Keratinocyte (primary cell): ENCODE measurements at regions not wholly inside any gene's neighbourhood (a gene's known extent, or its start where the extent isn't known, plus 50 kb on each side); places are given as distances from the start of the nearest gene placed in this dataset.

Experiments used
- DNase-seq: peaks from one replicate; pipeline ENCODE4 v3.0.0-alpha.2; 2011; ENCODE audit warnings: low read depth, missing footprints, low spot score
- FAIRE-seq: peaks from 2 replicates; lab custom pipeline; 2011; peaks lifted over from hg19 to GRCh38; lab: Jason Lieb, UNC
- H2AFZ ChIP-seq: 2 replicates; pipeline ENCODE4 v1.6.0; 2012; ENCODE audit warnings: low read length, control low read depth, inconsistent platforms; ENCODE audit not compliant: control insufficient read depth
- H3K27ac ChIP-seq: 2 replicates; pipeline ENCODE4 v1.5.1; 2011; ENCODE audit warnings: low read length; ENCODE audit not compliant: control insufficient read depth, insufficient read depth
- H3K27me3 ChIP-seq: 3 replicates; pipeline ENCODE4 v1.6.0; 2011; ENCODE audit warnings: low read length; ENCODE audit not compliant: control insufficient read depth, insufficient read depth; ENCODE audit errors: extremely low read depth
- H3K36me3 ChIP-seq, 2 experiments: 2 replicates in 1 of 2; 3 replicates in 1 of 2; pipeline ENCODE4 v1.5.1; 2011; ENCODE audit warnings: low read length in 2 of 2, mild to moderate bottlenecking in 1 of 2; ENCODE audit not compliant: control insufficient read depth in 2 of 2, insufficient read depth in 2 of 2; ENCODE audit errors: extremely low read depth in 1 of 2
- H3K4me1 ChIP-seq: 3 replicates; pipeline ENCODE4 v1.5.1; 2011; ENCODE audit warnings: low read length; ENCODE audit not compliant: control insufficient read depth, insufficient read depth; ENCODE audit errors: extremely low read depth
- H3K4me2 ChIP-seq: 3 replicates; pipeline ENCODE4 v1.6.0; 2011; ENCODE audit warnings: low read depth, low read length; ENCODE audit not compliant: control insufficient read depth, insufficient read depth; ENCODE audit errors: extremely low read depth
- H3K4me3 ChIP-seq, 3 experiments: fragments of 200-600 bp in 1 of 3; sonication (generic) in 1 of 3; 2 replicates in 2 of 3; 3 replicates in 1 of 3; pipeline ENCODE4 v1.5.1; 2011 to 2016; ENCODE audit warnings: low read length in 3 of 3, mild to moderate bottlenecking in 3 of 3, control low read depth in 2 of 3, inconsistent platforms in 1 of 3, low read depth in 1 of 3, mixed read lengths in 1 of 3, mixed run types in 1 of 3, moderate library complexity in 1 of 3; ENCODE audit not compliant: control insufficient read depth in 2 of 3, insufficient read depth in 2 of 3; ENCODE audit errors: extremely low read depth in 1 of 3
- H3K79me2 ChIP-seq: 2 replicates; pipeline ENCODE4 v1.6.0; 2012; ENCODE audit warnings: low read length; ENCODE audit not compliant: control insufficient read depth, insufficient read depth
- H3K9ac ChIP-seq: 3 replicates; pipeline ENCODE4 v1.6.0; 2011; ENCODE audit warnings: low read length; ENCODE audit not compliant: control insufficient read depth, insufficient read depth; ENCODE audit errors: extremely low read depth
- H3K9me1 ChIP-seq: 3 replicates; pipeline ENCODE4 v1.6.0; 2011; ENCODE audit warnings: low read length; ENCODE audit not compliant: control insufficient read depth, insufficient read depth; ENCODE audit errors: extremely low read depth
- H3K9me3 ChIP-seq: 2 replicates; pipeline ENCODE4 v1.5.1; 2012; ENCODE audit warnings: low read depth, low read length; ENCODE audit not compliant: control insufficient read depth
- H4K20me1 ChIP-seq: 3 replicates; pipeline ENCODE4 v1.6.0; 2011; ENCODE audit warnings: low read length; ENCODE audit not compliant: control insufficient read depth, insufficient read depth; ENCODE audit errors: extremely low read depth
- EZH2 ChIP-seq: IDR thresholded peaks from one replicate; pipeline ENCODE4 v1.6.1; 2012; ENCODE audit warnings: inconsistent platforms, mild to moderate bottlenecking, low read length, moderate library complexity
- dilution Hi-C: fragments of 300-500 bp; cut with MboI; formaldehyde crosslinking; loops from one replicate; pipeline ENCODE4 v1.7.0; 2020; ENCODE audit warnings: low sequenced_read_pairs; ENCODE audit not compliant: extremely low pct_ligation_motif_present
- TF ChIP-seq, protein P1 (sequence below), 3 experiments: IDR thresholded peaks in 1 of 3; conservative IDR thresholded peaks in 1 of 3; optimal IDR thresholded peaks in 1 of 3; 2 replicates in 2 of 3; 3 replicates in 1 of 3; pipeline versions ENCODE3 to v1.5.1; 2011; ENCODE audit warnings: low read length in 3 of 3, mild to moderate bottlenecking in 3 of 3, moderate library complexity in 2 of 3, control low read depth in 1 of 3, inconsistent platforms in 1 of 3; ENCODE audit not compliant: insufficient read depth in 2 of 3; ENCODE audit errors: extremely low read depth in 1 of 3

DNA sequence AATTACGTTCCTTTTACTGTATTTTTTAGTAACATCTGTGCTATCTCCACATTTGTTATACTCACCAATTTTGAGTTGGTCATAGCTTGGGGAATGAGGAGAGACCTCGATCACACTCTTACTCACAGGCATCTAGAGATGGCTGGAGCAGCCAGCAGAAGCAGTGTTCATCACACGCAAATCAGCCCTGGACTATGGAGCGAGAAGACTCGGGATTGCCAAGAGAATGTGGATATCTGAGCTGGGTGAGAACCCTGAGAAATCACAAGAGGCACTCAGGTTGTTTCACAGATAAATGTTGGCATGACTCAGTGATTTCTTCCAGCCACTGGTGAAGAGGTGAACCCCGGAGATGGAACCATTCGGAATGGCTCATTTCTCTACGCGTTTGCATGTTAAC, 820.1 kb upstream of the IGFBP3 start:
- Histone ChIP-seq H3K9ac (no peak overlapping the region), H3K4me1 (no peaks in the 10 kb centered on the region), H3K27ac (no peak overlapping the region), H3K27me3 (no peaks in the 10 kb centered on the region), H3K9me1 (no peaks in the 10 kb centered on the region), H3K4me3 (no peak overlapping the region), H3K36me3 (no peaks in the 10 kb centered on the region), H3K9me3 (no peaks in the 10 kb centered on the region), H4K20me1 (no peaks in the 10 kb centered on the region), H2AFZ (no peak overlapping the region), H3K4me2 (no peak overlapping the region), H3K79me2 (no peaks in the 10 kb centered on the region)
- DNase-seq, result no peak
- FAIRE-seq, result no peak
- dilution Hi-C loops, result no loop called here
- no peak for TF ChIP-seq EZH2
- TF ChIP-seq, protein P1, sequence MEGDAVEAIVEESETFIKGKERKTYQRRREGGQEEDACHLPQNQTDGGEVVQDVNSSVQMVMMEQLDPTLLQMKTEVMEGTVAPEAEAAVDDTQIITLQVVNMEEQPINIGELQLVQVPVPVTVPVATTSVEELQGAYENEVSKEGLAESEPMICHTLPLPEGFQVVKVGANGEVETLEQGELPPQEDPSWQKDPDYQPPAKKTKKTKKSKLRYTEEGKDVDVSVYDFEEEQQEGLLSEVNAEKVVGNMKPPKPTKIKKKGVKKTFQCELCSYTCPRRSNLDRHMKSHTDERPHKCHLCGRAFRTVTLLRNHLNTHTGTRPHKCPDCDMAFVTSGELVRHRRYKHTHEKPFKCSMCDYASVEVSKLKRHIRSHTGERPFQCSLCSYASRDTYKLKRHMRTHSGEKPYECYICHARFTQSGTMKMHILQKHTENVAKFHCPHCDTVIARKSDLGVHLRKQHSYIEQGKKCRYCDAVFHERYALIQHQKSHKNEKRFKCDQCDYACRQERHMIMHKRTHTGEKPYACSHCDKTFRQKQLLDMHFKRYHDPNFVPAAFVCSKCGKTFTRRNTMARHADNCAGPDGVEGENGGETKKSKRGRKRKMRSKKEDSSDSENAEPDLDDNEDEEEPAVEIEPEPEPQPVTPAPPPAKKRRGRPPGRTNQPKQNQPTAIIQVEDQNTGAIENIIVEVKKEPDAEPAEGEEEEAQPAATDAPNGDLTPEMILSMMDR (optimal IDR thresholded peaks at IDR 0.05 in 1 of 3, IDR thresholded peaks at IDR 0.05 in 1 of 3, conservative IDR thresholded peaks at IDR 0.05 in 1 of 3; ENCODE audit: extremely low read depth in 1 of 3, insufficient read depth in 2 of 3, low read length in 3 of 3), result no peak

DNA sequence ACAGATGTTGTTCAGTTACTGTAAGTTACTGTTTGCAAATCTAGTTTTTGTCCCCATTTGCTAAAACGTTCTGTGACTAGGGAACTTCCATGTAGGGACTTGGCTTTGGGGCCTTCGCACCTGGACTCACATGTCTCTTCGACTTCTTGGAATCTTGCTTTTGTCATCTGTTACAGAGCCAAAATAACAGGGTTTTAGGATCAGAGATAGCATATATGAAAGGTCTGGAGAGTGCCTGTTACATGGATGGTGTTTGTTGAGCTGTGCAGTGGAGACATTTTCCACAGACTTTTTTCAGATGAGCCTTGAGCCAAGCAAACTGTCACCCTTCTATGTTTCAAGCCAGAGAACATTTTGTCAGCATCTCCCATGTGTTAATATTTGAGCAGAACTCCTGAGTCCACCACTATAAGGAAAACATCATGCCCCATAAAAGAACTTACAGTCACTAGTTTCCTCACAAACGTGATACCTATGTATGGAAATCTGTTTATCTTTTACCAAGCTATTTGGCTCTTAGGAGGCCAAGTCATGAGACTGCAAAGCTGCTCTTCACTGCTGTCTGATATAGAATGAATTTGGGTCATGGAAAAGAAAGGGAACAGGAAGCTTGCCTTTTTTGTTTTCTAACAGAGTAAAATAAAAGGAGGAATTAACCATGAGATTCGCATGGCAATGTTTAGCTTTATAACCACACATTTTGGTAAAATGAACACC, 818.6 kb upstream of the IGFBP3 start:
- H2AFZ ChIP-seq, result no peak overlapping the region

More for the DNA sequence above, 818.6 kb upstream of the IGFBP3 start:
- TF ChIP-seq, protein P1 (optimal IDR thresholded peaks at IDR 0.05 in 1 of 3, IDR thresholded peaks at IDR 0.05 in 1 of 3, conservative IDR thresholded peaks at IDR 0.05 in 1 of 3; ENCODE audit: extremely low read depth in 1 of 3, insufficient read depth in 2 of 3, low read length in 3 of 3), result no peak
- no peak for TF ChIP-seq EZH2
- Histone ChIP-seq H3K4me3 (no peak overlapping the region), H3K27me3 (no peaks in the 10 kb centered on the region), H3K36me3 (no peaks in the 10 kb centered on the region), H3K4me1 (no peaks in the 10 kb centered on the region), H3K9me3 (no peaks in the 10 kb centered on the region), H3K27ac (no peak overlapping the region), H3K9ac (no peak overlapping the region), H4K20me1 (no peaks in the 10 kb centered on the region), H3K4me2 (no peak overlapping the region), H3K9me1 (no peaks in the 10 kb centered on the region), H3K79me2 (no peaks in the 10 kb centered on the region)
- FAIRE-seq, result no peak
- no peak for DNase-seq
- dilution Hi-C loops, result no loop called here
